Esophagus squamous epithelium (tissue), 4 donors: ENCODE measurements at regions not wholly inside any gene's neighbourhood (a gene's known extent, or its start where the extent isn't known, plus 50 kb on each side); places are given as distances from the start of the nearest gene placed in this dataset.

Experiments
- POLR2A ChIP-seq, 4 donors: fragments of 450-650 bp; IDR thresholded peaks; one replicate each; pipeline ENCODE4 v1.6.1; 2017; ENCODE audit warnings: antibody characterized with exemption in 4 of 4, mild to moderate bottlenecking in 4 of 4, moderate library complexity in 3 of 4
- TF ChIP-seq, protein P1 (sequence below), 6 experiments: fragments of 450-650 bp in 4 of 6; fragments of 200-600 bp in 2 of 6; sonication (generic) in 2 of 6; IDR thresholded peaks; one replicate each; pipeline ENCODE4 v1.5.1; 2016 to 2019; ENCODE audit warnings: antibody characterized with exemption in 6 of 6, mild to moderate bottlenecking in 4 of 6, moderate library complexity in 4 of 6

DNA sequence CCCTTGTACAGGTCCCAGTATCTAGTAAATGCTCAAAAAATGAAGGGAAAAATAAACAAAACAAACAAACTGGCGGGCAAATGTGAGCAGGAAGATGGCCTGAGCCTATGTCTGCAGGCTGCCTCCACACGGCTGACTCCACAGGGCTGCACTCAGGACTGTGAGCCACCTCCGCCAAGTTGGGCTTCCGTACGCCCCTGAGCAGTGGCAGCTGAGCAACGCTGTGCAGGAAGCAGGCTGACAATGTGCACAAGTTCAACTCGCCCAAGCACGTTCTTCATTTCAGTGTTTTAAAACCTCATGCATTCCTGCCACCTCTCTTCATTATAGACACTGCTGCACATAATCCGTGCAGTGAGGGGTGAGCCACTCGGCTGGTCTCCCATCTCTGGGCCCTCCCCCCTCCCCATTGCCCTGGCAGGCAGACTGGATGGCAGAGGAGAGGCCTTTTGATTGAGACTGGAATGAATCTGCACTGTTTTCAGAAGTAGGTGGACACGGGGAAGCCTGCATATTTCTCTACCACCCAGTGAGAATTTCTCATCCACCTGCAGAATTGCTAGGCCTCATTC, 915.3 kb downstream of the UQCRFS1 start:
- TF ChIP-seq, protein P1, sequence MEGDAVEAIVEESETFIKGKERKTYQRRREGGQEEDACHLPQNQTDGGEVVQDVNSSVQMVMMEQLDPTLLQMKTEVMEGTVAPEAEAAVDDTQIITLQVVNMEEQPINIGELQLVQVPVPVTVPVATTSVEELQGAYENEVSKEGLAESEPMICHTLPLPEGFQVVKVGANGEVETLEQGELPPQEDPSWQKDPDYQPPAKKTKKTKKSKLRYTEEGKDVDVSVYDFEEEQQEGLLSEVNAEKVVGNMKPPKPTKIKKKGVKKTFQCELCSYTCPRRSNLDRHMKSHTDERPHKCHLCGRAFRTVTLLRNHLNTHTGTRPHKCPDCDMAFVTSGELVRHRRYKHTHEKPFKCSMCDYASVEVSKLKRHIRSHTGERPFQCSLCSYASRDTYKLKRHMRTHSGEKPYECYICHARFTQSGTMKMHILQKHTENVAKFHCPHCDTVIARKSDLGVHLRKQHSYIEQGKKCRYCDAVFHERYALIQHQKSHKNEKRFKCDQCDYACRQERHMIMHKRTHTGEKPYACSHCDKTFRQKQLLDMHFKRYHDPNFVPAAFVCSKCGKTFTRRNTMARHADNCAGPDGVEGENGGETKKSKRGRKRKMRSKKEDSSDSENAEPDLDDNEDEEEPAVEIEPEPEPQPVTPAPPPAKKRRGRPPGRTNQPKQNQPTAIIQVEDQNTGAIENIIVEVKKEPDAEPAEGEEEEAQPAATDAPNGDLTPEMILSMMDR (IDR thresholded peaks at IDR 0.05): no peak
- no peak for TF ChIP-seq POLR2A (IDR thresholded peaks at IDR 0.05)
